Adrenal gland (tissue), 9 donors: ENCODE measurements at regions not wholly inside any gene's neighbourhood (a gene's known extent, or its start where the extent isn't known, plus 50 kb on each side); places are given as distances from the start of the nearest gene placed in this dataset.

Experiments
- DNase-seq, 7 donors: peaks; one replicate each; pipeline ENCODE4 v3.0.0-alpha.2; 2019 to 2020
- H3K27ac ChIP-seq, 5 donors: fragments of 200-600 bp; sonication (generic) in 4 of 5; 1 replicate in 3 of 5; 2 replicates in 2 of 5; pipeline versions ENCODE4 v1.5.1 to v1.8.0; 2016 to 2020; ENCODE audit warnings: mild to moderate bottlenecking in 1 of 5
- H3K27me3 ChIP-seq: fragments of 200-600 bp; 2 replicates; pipeline ENCODE4 v1.8.0; 2021
- H3K36me3 ChIP-seq, 2 donors: fragments of 200-600 bp; replicated peaks in 1 of 2; 1 replicate in 1 of 2; 2 replicates in 1 of 2; pipeline versions ENCODE4 v1.5.1 to v1.8.0; 2018 to 2022
- H3K4me1 ChIP-seq, 2 donors: fragments of 200-600 bp; replicated peaks in 1 of 2; 1 replicate in 1 of 2; 2 replicates in 1 of 2; pipeline versions ENCODE4 v1.5.1 to v1.8.0; 2018 to 2021
- H3K4me3 ChIP-seq, 4 donors: fragments of 200-600 bp; sonication (generic) in 3 of 4; one replicate each; pipeline ENCODE4 v1.5.1; 2016 to 2018
- H3K9me3 ChIP-seq, 3 donors: fragments of 200-600 bp; sonication (generic) in 1 of 3; replicated peaks in 1 of 3; 1 replicate in 2 of 3; 2 replicates in 1 of 3; pipeline versions ENCODE4 v1.5.1 to v1.8.0; 2016 to 2021
- POLR2A ChIP-seq, 2 donors: fragments of 450-650 bp; IDR thresholded peaks; one replicate each; pipeline ENCODE4 v1.6.1; 2017; ENCODE audit warnings: antibody characterized with exemption in 2 of 2, mild to moderate bottlenecking in 2 of 2, moderate library complexity in 1 of 2
- WGBS, 4 donors: extraction: QIAGEN DNeasy Blood & Tissue Kit in 2 of 4; methylation state at CpG; one replicate each; pipeline versions ENCODE4 v1.1.5 to v1.1.7; 2013 to 2017; 5-methylcytosine and 5-hydroxymethylcytosine counted together
- intact Hi-C, 2 donors: fragments of 100-400 bp; cut with DNase I; formaldehyde crosslinking; loops; one replicate each; pipeline versions ENCODE4 v1.14.1 to v1.15.0; 2022 to 2023
- TF ChIP-seq, protein P1 (sequence below), 6 experiments: fragments of 450-650 bp in 4 of 6; fragments of 200-600 bp in 2 of 6; sonication (generic) in 1 of 6; IDR thresholded peaks; 1 replicate in 5 of 6; 2 replicates in 1 of 6; pipeline versions ENCODE4 v1.5.1 to v1.8.0; 2016 to 2021; ENCODE audit warnings: antibody characterized with exemption in 6 of 6, mild to moderate bottlenecking in 2 of 6, moderate library complexity in 1 of 6
- donor health status: healthy with polysubstance abuse.
- donor health status: Bipolar disorder and iron deficiency.
- donor health status: DM: yes; HTN: yes; CAD: no.
- donor health status: DM: no; HTN: no; CAD: no.
- donor health status: DM: no; HTN: no; CAD: no.

DNA sequence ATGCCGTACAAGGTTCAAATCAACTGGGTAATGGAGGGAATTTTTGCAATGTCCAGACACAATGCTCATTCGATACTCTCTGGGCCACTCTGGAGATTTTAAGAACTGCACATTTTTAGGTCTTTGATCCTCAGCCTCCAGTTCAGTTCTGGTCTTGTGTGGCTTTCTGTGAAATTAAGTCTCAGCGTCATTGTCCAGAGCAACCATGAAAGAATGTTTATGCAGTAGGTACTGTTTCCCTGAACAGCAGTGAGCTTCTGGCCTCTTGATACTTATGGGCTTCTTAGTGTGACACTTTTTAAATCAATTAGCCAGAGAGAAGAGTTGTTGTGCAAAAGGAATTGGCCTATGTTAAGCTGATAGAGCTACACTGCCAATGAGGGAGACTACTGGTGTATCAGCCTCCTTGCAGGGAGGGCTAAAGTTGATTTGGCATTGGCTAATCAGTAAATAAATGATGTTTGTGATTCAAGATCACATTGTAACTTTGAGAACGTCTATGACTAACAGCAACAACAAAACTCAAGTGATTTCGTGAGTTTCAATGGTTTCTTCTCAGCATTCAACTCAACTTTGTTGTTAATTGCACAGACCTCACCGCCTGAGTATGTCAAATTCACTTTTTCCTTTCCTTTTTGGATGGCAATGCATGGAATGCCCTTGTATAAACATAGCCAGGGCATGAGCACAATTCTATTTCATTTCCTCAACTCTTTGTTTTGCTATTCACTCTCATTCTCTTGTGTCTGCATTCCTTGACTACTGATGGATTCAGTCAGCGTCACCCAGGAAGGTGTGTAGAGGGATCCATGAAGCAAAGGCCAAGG lies 85.1 kb downstream of the GJA1 start:
- peak in 2 of 7 donors; percentile 25 to 37 for DNase-seq
- TF ChIP-seq, protein P1, sequence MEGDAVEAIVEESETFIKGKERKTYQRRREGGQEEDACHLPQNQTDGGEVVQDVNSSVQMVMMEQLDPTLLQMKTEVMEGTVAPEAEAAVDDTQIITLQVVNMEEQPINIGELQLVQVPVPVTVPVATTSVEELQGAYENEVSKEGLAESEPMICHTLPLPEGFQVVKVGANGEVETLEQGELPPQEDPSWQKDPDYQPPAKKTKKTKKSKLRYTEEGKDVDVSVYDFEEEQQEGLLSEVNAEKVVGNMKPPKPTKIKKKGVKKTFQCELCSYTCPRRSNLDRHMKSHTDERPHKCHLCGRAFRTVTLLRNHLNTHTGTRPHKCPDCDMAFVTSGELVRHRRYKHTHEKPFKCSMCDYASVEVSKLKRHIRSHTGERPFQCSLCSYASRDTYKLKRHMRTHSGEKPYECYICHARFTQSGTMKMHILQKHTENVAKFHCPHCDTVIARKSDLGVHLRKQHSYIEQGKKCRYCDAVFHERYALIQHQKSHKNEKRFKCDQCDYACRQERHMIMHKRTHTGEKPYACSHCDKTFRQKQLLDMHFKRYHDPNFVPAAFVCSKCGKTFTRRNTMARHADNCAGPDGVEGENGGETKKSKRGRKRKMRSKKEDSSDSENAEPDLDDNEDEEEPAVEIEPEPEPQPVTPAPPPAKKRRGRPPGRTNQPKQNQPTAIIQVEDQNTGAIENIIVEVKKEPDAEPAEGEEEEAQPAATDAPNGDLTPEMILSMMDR (IDR thresholded peaks at IDR 0.05), result no peak
- peak in 1 of 2 donors; percentile 6 for TF ChIP-seq POLR2A (IDR thresholded peaks at IDR 0.05)
- no peaks in the 10 kb centered on the region for H3K27me3 ChIP-seq
- WGBS, 4 donors, result 73 to 83% (median 79%) methylated on average over 7 of the region's 7 CpGs
- H3K4me1 ChIP-seq, result peaks cover 5 to 19% of the 10 kb centered on the region in 2 donors
- H3K9me3 ChIP-seq, result no peaks in the 10 kb centered on the region
- H3K4me3 ChIP-seq, result no peak overlapping the region
- intact Hi-C loops, result no loop called here
- H3K36me3 ChIP-seq, result no peaks in the 10 kb centered on the region
- peak overlapping the region in 3 of 5 donors; percentile 49 to 74 (median 74) for H3K27ac ChIP-seq

DNA sequence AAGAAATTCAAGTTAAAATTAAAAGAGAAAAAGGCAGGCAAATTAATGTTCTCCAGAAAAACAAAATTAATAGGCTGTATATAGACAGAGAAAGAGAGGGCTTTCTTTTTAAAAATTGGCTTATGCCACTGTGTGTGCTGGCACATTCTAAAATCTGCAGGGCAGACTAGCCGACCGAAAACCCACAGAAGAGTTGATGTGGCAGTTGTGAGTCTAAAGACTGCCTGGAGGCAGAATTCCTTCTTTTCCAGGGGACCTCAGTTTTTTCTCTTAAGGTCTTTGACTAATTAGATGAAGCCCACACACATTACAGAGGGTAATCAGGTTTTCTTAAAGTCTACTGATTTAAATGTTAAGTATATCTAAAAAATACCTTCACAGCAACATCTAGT lies 85.7 kb downstream of the GJA1 start:
- H3K27ac ChIP-seq, result peak overlapping the region in 3 of 5 donors; percentile 49 to 74 (median 74)
- no peaks in the 10 kb centered on the region for H3K27me3 ChIP-seq
- 90 to 94% (median 92%) methylated on average over 2 of the region's 2 CpGs for WGBS, 4 donors
- no peaks in the 10 kb centered on the region for H3K36me3 ChIP-seq
- H3K4me1 ChIP-seq, result peaks cover 5 to 19% of the 10 kb centered on the region in 2 donors
- no peaks in the 10 kb centered on the region for H3K9me3 ChIP-seq
- no peak for DNase-seq
- H3K4me3 ChIP-seq, result no peak overlapping the region
- intact Hi-C loops, result no loop called here
- TF ChIP-seq, protein P1 (IDR thresholded peaks at IDR 0.05), result no peak
- TF ChIP-seq POLR2A (IDR thresholded peaks at IDR 0.05), result no peak

DNA sequence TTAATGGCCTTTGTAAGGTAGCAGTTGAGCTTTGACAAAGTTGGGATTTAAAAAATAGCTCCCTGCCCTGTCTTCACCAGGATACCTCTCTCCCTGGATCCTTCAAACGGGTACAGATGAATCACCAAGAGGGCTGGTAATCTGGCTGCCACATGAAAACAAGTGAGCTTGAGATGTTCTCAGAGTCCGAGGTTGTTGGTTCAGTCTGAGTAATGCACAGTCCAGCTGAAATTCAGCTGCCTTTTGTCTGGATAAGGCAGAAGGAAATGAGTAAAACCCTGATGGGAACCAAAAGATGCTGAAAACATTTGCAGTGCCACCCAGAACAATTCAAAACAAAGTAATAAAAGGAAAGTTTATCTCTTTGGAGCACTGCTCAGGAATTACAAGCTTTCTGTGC lies 86.8 kb downstream of the GJA1 start:
- peak in 1 of 2 donors; percentile 65 for TF ChIP-seq POLR2A (IDR thresholded peaks at IDR 0.05)
- TF ChIP-seq, protein P1 (IDR thresholded peaks at IDR 0.05), result no peak
- peak overlapping the region in 1 of 4 donors; percentile 32 for H3K4me3 ChIP-seq
- no peaks in the 10 kb centered on the region for H3K9me3 ChIP-seq
- H3K36me3 ChIP-seq, result no peaks in the 10 kb centered on the region
- intact Hi-C loops, result no loop called here
- peak overlapping the region; percentile 20 to 87 (median 74) for H3K27ac ChIP-seq
- H3K27me3 ChIP-seq, result no peaks in the 10 kb centered on the region
- peaks cover 5 to 17% of the 10 kb centered on the region in 2 donors for H3K4me1 ChIP-seq
- WGBS, 4 donors, result 4 to 29% (median 9%) methylated on average over 2 of the region's 2 CpGs
- peak; percentile 54 to 80 (median 75) for DNase-seq

DNA sequence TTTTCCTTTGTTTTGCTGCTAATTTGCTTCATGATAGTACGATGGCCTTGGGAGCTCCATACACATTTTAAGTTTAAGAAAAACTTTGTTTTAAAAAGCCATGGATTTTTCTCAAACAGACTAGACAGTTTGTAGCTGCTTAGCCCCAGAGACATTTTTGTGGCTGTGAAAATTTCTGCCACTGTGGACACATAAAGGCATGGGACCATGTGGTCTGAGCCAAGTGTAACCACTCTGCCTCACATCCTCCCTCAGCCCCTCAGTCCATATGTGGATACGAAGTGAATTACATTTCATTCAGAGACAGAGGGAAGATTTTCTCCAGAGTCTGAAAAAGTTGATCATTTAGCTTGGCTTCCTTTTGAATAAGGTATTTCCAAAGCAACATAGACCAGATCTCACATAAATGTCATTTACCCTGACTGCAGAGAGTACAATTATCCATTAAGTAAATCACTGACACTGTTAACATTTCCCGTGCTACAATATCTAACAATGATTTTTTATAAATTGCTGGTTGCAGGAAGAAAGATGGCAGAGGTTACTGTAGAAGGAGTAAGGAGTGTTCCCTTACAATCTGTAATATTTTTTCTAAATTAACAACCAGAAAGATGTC lies 87.4 kb downstream of the GJA1 start:
- Histone ChIP-seq H3K9me3 (no peaks in the 10 kb centered on the region), H3K27ac (peak overlapping the region in 4 of 5 donors; percentile 41 to 87 (median 74)), H3K4me3 (peak overlapping the region in 1 of 4 donors; percentile 32), H3K27me3 (no peaks in the 10 kb centered on the region), H3K4me1 (peaks cover 5 to 14% of the 10 kb centered on the region in 2 donors), H3K36me3 (no peaks in the 10 kb centered on the region)
- DNase-seq, result no peak
- WGBS, 4 donors, result 60 to 66% (median 63%) methylated on average over 3 of the region's 3 CpGs
- no peak for TF ChIP-seq POLR2A (IDR thresholded peaks at IDR 0.05)
- TF ChIP-seq, protein P1 (IDR thresholded peaks at IDR 0.05), result no peak
- intact Hi-C loops, result no loop called here
